Upper lobe of left lung (tissue), 6 donors: ENCODE measurements at regions not wholly inside any gene's neighbourhood (a gene's known extent, or its start where the extent isn't known, plus 50 kb on each side); places are given as distances from the start of the nearest gene placed in this dataset.
A peak's percentile ranks its signal among the peaks of the same experiment; 100 is the strongest.

Source experiments
- ATAC-seq, 2 donors: fragments of 200-7000 bp; cut with Tn5 transposase; one replicate each; pipeline ENCODE4 v1.9.1; 2022; ENCODE audit warnings: mild to moderate bottlenecking in 2 of 2, moderate library complexity in 2 of 2; ENCODE audit not compliant: low FRiP score in 2 of 2
- DNase-seq, 2 donors: peaks; one replicate each; pipeline ENCODE4 v3.0.0-alpha.2; 2019 to 2020
- H3K27ac ChIP-seq, 4 donors: fragments of 200-600 bp; sonication (generic); one replicate each; pipeline ENCODE4 v1.5.1; 2016 to 2019
- H3K27me3 ChIP-seq, 4 donors: fragments of 200-600 bp; sonication (generic); one replicate each; pipeline ENCODE4 v1.5.1; 2017 to 2019
- H3K36me3 ChIP-seq, 4 donors: fragments of 200-600 bp; sonication (generic); one replicate each; pipeline ENCODE4 v1.5.1; 2016 to 2019
- H3K4me1 ChIP-seq, 4 donors: fragments of 200-600 bp; sonication (generic); one replicate each; pipeline ENCODE4 v1.5.1; 2018 to 2019
- H3K4me3 ChIP-seq, 4 donors: fragments of 200-600 bp; sonication (generic); one replicate each; pipeline ENCODE4 v1.5.1; 2017 to 2019; ENCODE audit warnings: mild to moderate bottlenecking in 2 of 4, moderate library complexity in 1 of 4
- H3K9me3 ChIP-seq, 4 donors: fragments of 200-600 bp; sonication (generic); one replicate each; pipeline ENCODE4 v1.5.1; 2018 to 2019
- EP300 ChIP-seq, 4 donors: sonication (generic); formaldehyde crosslinking; IDR thresholded peaks; one replicate each; pipeline ENCODE4 v1.5.1; 2017; ENCODE audit warnings: antibody characterized with exemption in 4 of 4, control low read depth in 2 of 4
- POLR2A ChIP-seq, 4 donors: fragments of 450-650 bp; IDR thresholded peaks; one replicate each; pipeline ENCODE4 v1.5.1; 2016 to 2017; ENCODE audit warnings: antibody characterized with exemption in 4 of 4, mild to moderate bottlenecking in 2 of 4
- POLR2AphosphoS5 ChIP-seq, 2 donors: sonication (generic); formaldehyde crosslinking; IDR thresholded peaks; one replicate each; pipeline ENCODE4 v1.5.1; 2017; ENCODE audit warnings: antibody characterized with exemption in 2 of 2
- WGBS, 2 donors: methylation state at CpG; one replicate each; pipeline ENCODE4 v1.1.5; 2017 to 2018; 5-methylcytosine and 5-hydroxymethylcytosine counted together
- TF ChIP-seq, protein P1 (sequence below), 6 experiments: fragments of 450-650 bp in 4 of 6; fragments of 200-600 bp in 2 of 6; sonication (generic) in 2 of 6; IDR thresholded peaks; one replicate each; pipeline ENCODE4 v1.5.1; 2016 to 2019; ENCODE audit warnings: antibody characterized with exemption in 6 of 6
- donor health status: DM: no; HTN: no; CAD: no; lungs with moderate emphysema.
- donor health status: DM: no; HTN: yes; CAD: no; lungs with severe emphysema.

DNA sequence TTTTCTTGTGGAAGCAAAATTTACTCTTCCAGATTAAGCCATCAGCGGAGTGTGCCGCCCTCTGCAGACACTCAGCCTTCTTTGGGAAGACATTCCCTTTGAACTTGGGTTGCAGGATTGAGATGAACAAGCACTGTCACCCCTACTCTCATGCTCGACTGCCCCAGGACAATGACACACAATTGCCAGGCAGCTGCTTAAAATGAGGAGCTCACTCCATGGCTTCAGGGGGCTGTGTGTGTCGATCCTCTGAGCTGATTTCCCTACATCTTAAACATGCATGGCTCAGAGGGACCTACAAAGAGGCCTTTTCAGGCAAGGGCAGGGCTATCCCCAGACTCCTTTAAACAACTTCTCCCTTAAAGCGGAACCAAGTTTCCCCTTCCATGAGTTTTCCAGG is 107.5 kb upstream of the MBNL2 start:
- H3K4me1 ChIP-seq, result peaks cover 37 to 65% (median 58%) of the 10 kb centered on the region in 4 donors
- 67 to 72% methylated on average over 5 of the region's 5 CpGs for WGBS, 2 donors
- ATAC-seq, result no peak

DNA sequence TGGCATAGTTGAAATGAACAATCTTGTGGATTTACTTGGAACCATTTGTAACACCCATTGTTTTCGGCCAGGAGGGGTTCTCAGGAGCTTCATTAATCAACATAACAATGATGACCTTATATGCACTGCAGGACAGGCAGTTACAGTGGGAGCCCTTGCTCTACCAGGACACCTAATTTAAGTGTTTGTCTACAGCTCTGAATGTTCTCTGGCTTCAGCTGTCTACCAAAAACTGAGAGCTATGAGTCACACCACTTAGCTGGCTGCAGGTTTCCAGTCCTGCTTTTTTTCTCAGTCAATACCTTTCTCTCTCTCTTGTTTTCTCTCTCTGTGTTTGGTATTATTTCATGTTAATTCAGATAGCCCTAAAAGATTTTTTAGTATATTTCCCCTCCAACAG is 105.4 kb upstream of the MBNL2 start:
- Histone ChIP-seq H3K36me3 (no peaks in the 10 kb centered on the region), H3K27ac (peak overlapping the region; percentile 50 to 73 (median 58)), H3K27me3 (no peaks in the 10 kb centered on the region), H3K4me3 (no peak overlapping the region), H3K9me3 (no peaks in the 10 kb centered on the region), H3K4me1 (peaks cover 37 to 55% (median 41%) of the 10 kb centered on the region in 4 donors)
- ATAC-seq (peak; percentile 64 to 74), DNase-seq (peak in 1 of 2 donors; percentile 66)
- TF ChIP-seq EP300 (IDR thresholded peaks at IDR 0.05) (no peak), POLR2A (IDR thresholded peaks at IDR 0.05) (no peak), POLR2AphosphoS5 (IDR thresholded peaks at IDR 0.05) (peak in 1 of 2 donors; percentile 23)
- TF ChIP-seq, protein P1, sequence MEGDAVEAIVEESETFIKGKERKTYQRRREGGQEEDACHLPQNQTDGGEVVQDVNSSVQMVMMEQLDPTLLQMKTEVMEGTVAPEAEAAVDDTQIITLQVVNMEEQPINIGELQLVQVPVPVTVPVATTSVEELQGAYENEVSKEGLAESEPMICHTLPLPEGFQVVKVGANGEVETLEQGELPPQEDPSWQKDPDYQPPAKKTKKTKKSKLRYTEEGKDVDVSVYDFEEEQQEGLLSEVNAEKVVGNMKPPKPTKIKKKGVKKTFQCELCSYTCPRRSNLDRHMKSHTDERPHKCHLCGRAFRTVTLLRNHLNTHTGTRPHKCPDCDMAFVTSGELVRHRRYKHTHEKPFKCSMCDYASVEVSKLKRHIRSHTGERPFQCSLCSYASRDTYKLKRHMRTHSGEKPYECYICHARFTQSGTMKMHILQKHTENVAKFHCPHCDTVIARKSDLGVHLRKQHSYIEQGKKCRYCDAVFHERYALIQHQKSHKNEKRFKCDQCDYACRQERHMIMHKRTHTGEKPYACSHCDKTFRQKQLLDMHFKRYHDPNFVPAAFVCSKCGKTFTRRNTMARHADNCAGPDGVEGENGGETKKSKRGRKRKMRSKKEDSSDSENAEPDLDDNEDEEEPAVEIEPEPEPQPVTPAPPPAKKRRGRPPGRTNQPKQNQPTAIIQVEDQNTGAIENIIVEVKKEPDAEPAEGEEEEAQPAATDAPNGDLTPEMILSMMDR (IDR thresholded peaks at IDR 0.05), result no peak
- 17 to 60% methylated on average over 1 of the region's 1 CpG for WGBS, 2 donors

More for the DNA sequence above, 107.5 kb upstream of the MBNL2 start:
- no peak for TF ChIP-seq EP300 (IDR thresholded peaks at IDR 0.05)
- TF ChIP-seq, protein P1 (IDR thresholded peaks at IDR 0.05), result no peak
- TF ChIP-seq POLR2A (IDR thresholded peaks at IDR 0.05), result no peak
- no peak for TF ChIP-seq POLR2AphosphoS5 (IDR thresholded peaks at IDR 0.05)
- H3K27me3 ChIP-seq, result no peaks in the 10 kb centered on the region
- no peak for DNase-seq
- H3K27ac ChIP-seq, result peak overlapping the region in 3 of 4 donors; percentile 50 to 73 (median 67)
- no peaks in the 10 kb centered on the region for H3K9me3 ChIP-seq
- no peak overlapping the region for H3K4me3 ChIP-seq
- H3K36me3 ChIP-seq, result no peaks in the 10 kb centered on the region

DNA sequence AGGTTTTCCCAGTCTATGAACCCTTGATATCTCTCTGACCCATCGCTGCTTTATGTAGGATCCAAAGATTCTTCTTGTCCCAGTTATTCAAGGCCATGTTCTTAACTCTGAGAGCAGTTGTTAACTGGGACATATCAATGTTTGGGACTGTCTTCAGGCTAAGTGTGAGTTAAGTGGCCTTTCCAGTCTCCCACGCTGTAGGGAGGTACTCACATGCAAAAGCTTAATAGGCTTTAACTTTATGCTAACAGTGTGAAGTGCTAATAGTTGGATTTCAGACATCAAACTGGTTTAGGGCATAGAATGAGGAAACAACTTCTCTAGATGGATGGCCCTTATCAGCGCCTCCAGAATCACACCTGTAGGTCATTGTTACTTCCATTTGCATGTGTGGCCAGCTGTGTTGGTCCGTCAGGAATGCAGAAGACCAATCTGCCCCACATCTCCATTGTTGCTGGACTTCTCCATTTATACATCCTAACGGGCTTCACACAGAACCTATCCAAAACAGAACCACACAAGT is 104.7 kb upstream of the MBNL2 start:
- ATAC-seq (peak in 1 of 2 donors; percentile 54), DNase-seq (no peak)
- no peak overlapping the region for H3K4me3 ChIP-seq
- H3K36me3 ChIP-seq, result no peaks in the 10 kb centered on the region
- H3K4me1 ChIP-seq, result peaks cover 39 to 53% (median 43%) of the 10 kb centered on the region in 4 donors
- H3K27ac ChIP-seq, result peak overlapping the region; percentile 50 to 73 (median 58)
- no peak for TF ChIP-seq POLR2A (IDR thresholded peaks at IDR 0.05)
- peak in 1 of 2 donors; percentile 12 for TF ChIP-seq POLR2AphosphoS5 (IDR thresholded peaks at IDR 0.05)
- TF ChIP-seq, protein P1 (IDR thresholded peaks at IDR 0.05), result no peak
- peak in 1 of 4 donors; percentile 34 for TF ChIP-seq EP300 (IDR thresholded peaks at IDR 0.05)
- H3K9me3 ChIP-seq, result no peaks in the 10 kb centered on the region
- 64 to 75% methylated on average over 5 of the region's 5 CpGs for WGBS, 2 donors
- H3K27me3 ChIP-seq, result no peaks in the 10 kb centered on the region

DNA sequence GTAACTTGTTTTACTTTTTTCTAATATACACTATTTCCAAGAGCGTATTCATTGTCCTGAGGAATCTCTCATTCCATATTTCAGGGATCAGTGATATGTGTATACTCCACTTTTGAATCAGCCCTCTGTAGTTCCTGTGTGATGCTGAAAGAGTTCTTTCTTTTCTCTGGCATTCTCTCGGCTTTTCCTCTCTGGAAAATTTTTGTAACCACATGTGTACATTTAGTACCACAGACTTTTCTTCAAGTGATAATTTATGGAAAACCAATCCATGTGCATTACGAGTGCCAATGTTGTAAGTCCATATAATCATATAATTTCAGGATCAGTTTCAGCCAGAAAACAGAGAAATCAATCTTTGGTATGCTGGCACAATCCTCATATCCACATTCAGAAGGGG is 102.2 kb upstream of the MBNL2 start:
- Histone ChIP-seq H3K4me1 (peaks cover 46 to 54% (median 50%) of the 10 kb centered on the region in 4 donors), H3K4me3 (no peak overlapping the region), H3K9me3 (no peaks in the 10 kb centered on the region), H3K36me3 (no peaks in the 10 kb centered on the region), H3K27ac (no peak overlapping the region), H3K27me3 (no peaks in the 10 kb centered on the region)
- DNase-seq, result no peak
- TF ChIP-seq, protein P1 (IDR thresholded peaks at IDR 0.05), result no peak
- TF ChIP-seq EP300 (IDR thresholded peaks at IDR 0.05) (no peak), POLR2A (IDR thresholded peaks at IDR 0.05) (no peak), POLR2AphosphoS5 (IDR thresholded peaks at IDR 0.05) (no peak)
- ATAC-seq, result no peak
- WGBS, 2 donors, result 93 to 94% methylated on average over 3 of the region's 3 CpGs

DNA sequence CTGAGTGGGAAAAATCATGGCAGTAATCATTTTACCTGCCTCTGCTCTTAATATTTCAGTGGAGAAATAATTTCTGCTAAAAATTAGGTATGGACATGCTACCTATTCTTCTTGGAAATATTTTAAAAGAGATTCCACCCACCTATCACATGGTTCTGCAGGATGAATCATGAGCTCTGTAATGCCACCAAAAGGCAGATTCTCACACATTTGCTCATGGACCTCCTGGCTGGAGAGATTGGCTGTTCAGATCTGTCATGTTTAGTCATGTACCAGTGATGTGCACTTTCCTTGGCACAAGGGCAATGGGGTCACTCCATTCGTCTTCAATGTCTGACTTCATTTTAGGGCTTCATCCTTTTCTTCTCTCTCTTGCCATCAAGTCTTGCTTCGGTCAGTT is 101.8 kb upstream of the MBNL2 start:
- DNase-seq (no peak), ATAC-seq (no peak)
- Histone ChIP-seq H3K4me3 (no peak overlapping the region), H3K9me3 (no peaks in the 10 kb centered on the region), H3K36me3 (no peaks in the 10 kb centered on the region), H3K4me1 (peaks cover 44 to 54% (median 51%) of the 10 kb centered on the region in 4 donors), H3K27me3 (no peaks in the 10 kb centered on the region), H3K27ac (no peak overlapping the region)
- TF ChIP-seq POLR2A (IDR thresholded peaks at IDR 0.05), result no peak
- no peak for TF ChIP-seq POLR2AphosphoS5 (IDR thresholded peaks at IDR 0.05)
- TF ChIP-seq, protein P1 (IDR thresholded peaks at IDR 0.05), result no peak
- TF ChIP-seq EP300 (IDR thresholded peaks at IDR 0.05), result no peak
- WGBS, 2 donors, result 86 to 96% methylated on average over 2 of the region's 2 CpGs
